Stimulated activated CD8-positive, alpha-beta memory T cell treated with anti-CD3 and anti-CD28 coated beads, Interleukin-12 subunit alpha, Interleukin-12 subunit beta, amount 100 ng/mL, for 4 hours (primary cell): ENCODE measurements at regions not wholly inside any gene's neighbourhood (a gene's known extent, or its start where the extent isn't known, plus 50 kb on each side); places are given as distances from the start of the nearest gene placed in this dataset.

ENCODE experiments used
- DNase-seq: peaks from one replicate; pipeline ENCODE4 v3.0.0-alpha.2; 2020; ENCODE audit warnings: low read depth

- DNase-seq: no peak
Observed at GRCh38 chr17:14813649-14814370, 451.3 kb downstream of the PMP22 start.

GRCh38 chr17:14808425-14808824 is 456.7 kb downstream of the PMP22 start:
- no peak for DNase-seq

- no peak for DNase-seq
Observed at GRCh38 chr17:14805348-14805747, 459.8 kb downstream of the PMP22 start.

- DNase-seq: no peak
Observed at GRCh38 chr17:14803826-14804225, 461.3 kb downstream of the PMP22 start.

GRCh38 chr17:14797801-14798200 is 467.3 kb downstream of the PMP22 start:
- DNase-seq: no peak

- DNase-seq: no peak
Observed at GRCh38 chr17:14797021-14797420, 468.1 kb downstream of the PMP22 start.

GRCh38 chr17:14794961-14795360 is 470.2 kb downstream of the PMP22 start:
- DNase-seq: no peak

GRCh38 chr17:14793237-14793636 is 471.9 kb downstream of the PMP22 start:
- no peak for DNase-seq

- no peak for DNase-seq
Observed at GRCh38 chr17:14792746-14793145, 472.4 kb downstream of the PMP22 start.

- DNase-seq: no peak
Observed at GRCh38 chr17:14791221-14791620, 473.9 kb downstream of the PMP22 start.

GRCh38 chr17:14790521-14790920 is 474.6 kb downstream of the PMP22 start:
- DNase-seq: no peak

GRCh38 chr17:14784997-14785696 is 480.0 kb downstream of the PMP22 start:
- DNase-seq: peak; percentile 1

- DNase-seq: no peak
Observed at GRCh38 chr17:14781123-14781522, 480.2 kb downstream of the HS3ST3B1 start.

GRCh38 chr17:14780097-14780651 is 479.3 kb downstream of the HS3ST3B1 start:
- no peak for DNase-seq

- no peak for DNase-seq
Observed at GRCh38 chr17:14779241-14779640, 478.4 kb downstream of the HS3ST3B1 start.

GRCh38 chr17:14777291-14777690 is 476.4 kb downstream of the HS3ST3B1 start:
- no peak for DNase-seq

- no peak for DNase-seq
Observed at GRCh38 chr17:14776791-14777190, 475.9 kb downstream of the HS3ST3B1 start.

- no peak for DNase-seq
Observed at GRCh38 chr17:14775731-14776492, 475.0 kb downstream of the HS3ST3B1 start.

- no peak for DNase-seq
Observed at GRCh38 chr17:14774774-14775173, 473.9 kb downstream of the HS3ST3B1 start.

- no peak for DNase-seq
Observed at GRCh38 chr17:14772776-14773175, 471.9 kb downstream of the HS3ST3B1 start.

GRCh38 chr17:14771543-14771942 is 470.7 kb downstream of the HS3ST3B1 start:
- no peak for DNase-seq

GRCh38 chr17:14768923-14769322 is 468.0 kb downstream of the HS3ST3B1 start:
- DNase-seq: no peak
